Ovary (tissue), 7 donors: ENCODE measurements at regions not wholly inside any gene's neighbourhood (a gene's known extent, or its start where the extent isn't known, plus 50 kb on each side); places are given as distances from the start of the nearest gene placed in this dataset.

Experiments used
- DNase-seq, 5 donors: peaks; one replicate each; pipeline ENCODE4 v3.0.0-alpha.2; 2019 to 2020
- H3K27ac ChIP-seq, 2 donors: fragments of 200-600 bp; one replicate each; pipeline versions ENCODE4 v1.5.1 to v1.8.0; 2019 to 2022
- H3K27me3 ChIP-seq: fragments of 200-600 bp; one replicate; pipeline ENCODE4 v1.8.0; 2022
- H3K36me3 ChIP-seq: fragments of 200-600 bp; sonication (generic); one replicate; pipeline ENCODE4 v1.5.1; 2019
- H3K4me1 ChIP-seq: one replicate; pipeline ENCODE4 v1.8.1; 2013; ENCODE audit warnings: mild to moderate bottlenecking, moderate library complexity; ENCODE audit not compliant: insufficient read depth
- H3K4me3 ChIP-seq: fragments of 200-600 bp; sonication (generic); one replicate; pipeline ENCODE4 v1.5.1; 2017
- H3K9me3 ChIP-seq, 2 donors: fragments of 200-600 bp in 1 of 2; sonication (generic) in 1 of 2; one replicate each; pipeline versions ENCODE4 v1.5.1 to v1.8.1; 2013 to 2019; ENCODE audit warnings: mild to moderate bottlenecking in 1 of 2, moderate library complexity in 1 of 2
- CTCF ChIP-seq, 3 donors: fragments of 450-650 bp in 2 of 3; fragments of 200-600 bp in 1 of 3; IDR thresholded peaks; one replicate each; pipeline versions ENCODE4 v1.5.1 to v1.8.0; 2016 to 2022; ENCODE audit warnings: antibody characterized with exemption in 3 of 3, mild to moderate bottlenecking in 1 of 3
- EP300 ChIP-seq: sonication (generic); formaldehyde crosslinking; IDR thresholded peaks from one replicate; pipeline ENCODE4 v1.6.1; 2017; ENCODE audit warnings: antibody characterized with exemption
- POLR2A ChIP-seq: fragments of 450-650 bp; IDR thresholded peaks from one replicate; pipeline ENCODE4 v1.6.1; 2017; ENCODE audit warnings: antibody characterized with exemption, mild to moderate bottlenecking, moderate library complexity
- WGBS, 3 donors: extraction: QIAGEN DNeasy Blood & Tissue Kit in 1 of 3; methylation state at CpG; one replicate each; pipeline versions ENCODE4 v1.1.5 to v1.1.7; 2013 to 2017; 5-methylcytosine and 5-hydroxymethylcytosine counted together
- intact Hi-C, 4 donors: fragments of 100-400 bp; cut with DNase I; formaldehyde crosslinking; loops; one replicate each; pipeline versions ENCODE4 v1.11.0 to v1.15.1; 2022 to 2023
- donor health status: DM: no; HTN: no; CAD: no; lungs with moderate emphysema.
- donor health status: DM: no; HTN: no; CAD: no.
- donor health status: Bipolar disorder and iron deficiency.
- donor health status: DM: no; HTN: no; CAD: no.
- donor health status: DM: yes; HTN: yes; CAD: no.

- no peak for TF ChIP-seq POLR2A
- no peak for TF ChIP-seq CTCF (IDR thresholded peaks at IDR 0.05)
- no peak for TF ChIP-seq EP300
- no peaks in the 10 kb centered on the region for H3K36me3 ChIP-seq
- no peaks in the 10 kb centered on the region for H3K9me3 ChIP-seq
- no peak overlapping the region for H3K27ac ChIP-seq
- H3K27me3 ChIP-seq = no peaks in the 10 kb centered on the region
- WGBS, 3 donors = 56 to 76% (median 57%) methylated on average over 5 of the region's 5 CpGs
- DNase-seq = no peak
- intact Hi-C loops = no loop called here
- H3K4me1 ChIP-seq = no peaks in the 10 kb centered on the region
- H3K4me3 ChIP-seq = no peak overlapping the region
Measured at GRCh38 chr2:142586693-142587580, 290.5 kb upstream of the KYNU start.

- intact Hi-C loops = no loop called here
Measured at GRCh38 chr2:142585785-142586184, 291.7 kb upstream of the KYNU start.

GRCh38 chr2:142582317-142582716, 295.1 kb upstream of the KYNU start:
- intact Hi-C loops = no loop called here
- DNase-seq = no peak
- TF ChIP-seq CTCF (IDR thresholded peaks at IDR 0.05) (no peak), POLR2A (no peak), EP300 (no peak)

More at GRCh38 chr2:142585785-142586184, 291.7 kb upstream of the KYNU start:
- Histone ChIP-seq H3K9me3 (no peaks in the 10 kb centered on the region), H3K4me1 (no peaks in the 10 kb centered on the region), H3K4me3 (no peak overlapping the region), H3K27me3 (no peaks in the 10 kb centered on the region), H3K27ac (no peak overlapping the region), H3K36me3 (no peaks in the 10 kb centered on the region)
- 84 to 91% (median 89%) methylated on average over 2 of the region's 2 CpGs for WGBS, 3 donors
- DNase-seq = no peak
- no peak for TF ChIP-seq CTCF (IDR thresholded peaks at IDR 0.05)
- no peak for TF ChIP-seq POLR2A
- TF ChIP-seq EP300 = no peak

GRCh38 chr2:142581491-142581890, 296.0 kb upstream of the KYNU start:
- Histone ChIP-seq H3K27ac (no peak overlapping the region), H3K27me3 (no peaks in the 10 kb centered on the region), H3K4me3 (no peak overlapping the region), H3K9me3 (no peaks in the 10 kb centered on the region), H3K4me1 (no peaks in the 10 kb centered on the region), H3K36me3 (no peaks in the 10 kb centered on the region)
- intact Hi-C loops = no loop called here
- 42 to 59% (median 42%) methylated on average over 1 of the region's 1 CpG for WGBS, 3 donors
- DNase-seq = no peak
- TF ChIP-seq EP300 (no peak), CTCF (IDR thresholded peaks at IDR 0.05) (no peak), POLR2A (no peak)

More at GRCh38 chr2:142582317-142582716, 295.1 kb upstream of the KYNU start:
- no peaks in the 10 kb centered on the region for H3K36me3 ChIP-seq
- WGBS, 3 donors = 74 to 80% (median 79%) methylated on average over 2 of the region's 2 CpGs
- no peak overlapping the region for H3K4me3 ChIP-seq
- H3K4me1 ChIP-seq = no peaks in the 10 kb centered on the region
- H3K27me3 ChIP-seq = no peaks in the 10 kb centered on the region
- no peaks in the 10 kb centered on the region for H3K9me3 ChIP-seq
- no peak overlapping the region for H3K27ac ChIP-seq
